Gastrocnemius medialis (tissue), 4 donors: ENCODE measurements at regions not wholly inside any gene's neighbourhood (a gene's known extent, or its start where the extent isn't known, plus 50 kb on each side); places are given as distances from the start of the nearest gene placed in this dataset.

Experiments used
- POLR2A ChIP-seq, 2 donors: fragments of 450-650 bp; IDR thresholded peaks; one replicate each; pipeline ENCODE4 v1.6.1; 2017; ENCODE audit warnings: antibody characterized with exemption in 2 of 2, mild to moderate bottlenecking in 2 of 2, moderate library complexity in 2 of 2
- TF ChIP-seq, protein P1 (sequence below), 5 experiments: fragments of 450-650 bp in 3 of 5; fragments of 200-600 bp in 2 of 5; sonication (generic) in 2 of 5; IDR thresholded peaks in 4 of 5; conservative IDR thresholded peaks in 1 of 5; 1 replicate in 4 of 5; 2 replicates in 1 of 5; pipeline ENCODE4 v1.5.1; 2016 to 2019; ENCODE audit warnings: antibody characterized with exemption in 5 of 5, mild to moderate bottlenecking in 3 of 5, moderate library complexity in 3 of 5

DNA sequence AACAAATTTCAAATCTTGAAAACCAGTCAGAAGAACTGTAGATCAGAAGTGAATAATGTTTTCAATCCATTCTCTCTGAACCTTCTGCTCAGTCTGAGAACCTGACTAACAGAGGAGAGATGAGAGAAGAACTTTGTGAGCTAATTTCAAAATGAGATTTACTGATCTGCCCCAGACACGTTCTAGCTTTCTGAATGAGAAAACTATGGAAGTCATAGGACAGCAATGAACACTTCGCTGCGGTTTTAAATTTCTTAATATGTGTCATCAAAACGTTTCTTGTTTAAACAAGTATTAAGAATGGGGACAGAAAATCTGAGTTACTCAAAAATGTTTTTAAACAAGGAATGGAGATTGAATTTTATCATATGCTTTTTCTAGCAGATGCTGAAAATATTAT is 66.6 kb upstream of the FAR2 start:
- TF ChIP-seq, protein P1, sequence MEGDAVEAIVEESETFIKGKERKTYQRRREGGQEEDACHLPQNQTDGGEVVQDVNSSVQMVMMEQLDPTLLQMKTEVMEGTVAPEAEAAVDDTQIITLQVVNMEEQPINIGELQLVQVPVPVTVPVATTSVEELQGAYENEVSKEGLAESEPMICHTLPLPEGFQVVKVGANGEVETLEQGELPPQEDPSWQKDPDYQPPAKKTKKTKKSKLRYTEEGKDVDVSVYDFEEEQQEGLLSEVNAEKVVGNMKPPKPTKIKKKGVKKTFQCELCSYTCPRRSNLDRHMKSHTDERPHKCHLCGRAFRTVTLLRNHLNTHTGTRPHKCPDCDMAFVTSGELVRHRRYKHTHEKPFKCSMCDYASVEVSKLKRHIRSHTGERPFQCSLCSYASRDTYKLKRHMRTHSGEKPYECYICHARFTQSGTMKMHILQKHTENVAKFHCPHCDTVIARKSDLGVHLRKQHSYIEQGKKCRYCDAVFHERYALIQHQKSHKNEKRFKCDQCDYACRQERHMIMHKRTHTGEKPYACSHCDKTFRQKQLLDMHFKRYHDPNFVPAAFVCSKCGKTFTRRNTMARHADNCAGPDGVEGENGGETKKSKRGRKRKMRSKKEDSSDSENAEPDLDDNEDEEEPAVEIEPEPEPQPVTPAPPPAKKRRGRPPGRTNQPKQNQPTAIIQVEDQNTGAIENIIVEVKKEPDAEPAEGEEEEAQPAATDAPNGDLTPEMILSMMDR (IDR thresholded peaks at IDR 0.05 in 4 of 5, conservative IDR thresholded peaks at IDR 0.05 in 1 of 5) = no peak
- TF ChIP-seq POLR2A (IDR thresholded peaks at IDR 0.05) = no peak
